ENCODE measurements at regions not wholly inside any gene's neighbourhood (a gene's known extent, or its start where the extent isn't known, plus 50 kb on each side); places are given as distances from the start of the nearest gene placed in this dataset.

GRCh38 chr3:135887220-135887619, 78.3 kb upstream of the PPP2R3A start:
- TF ChIP-seq MYC (IDR thresholded peaks at IDR 0.05; ENCODE audit: low read depth, low read length), result no peak
- TF ChIP-seq, protein P1, sequence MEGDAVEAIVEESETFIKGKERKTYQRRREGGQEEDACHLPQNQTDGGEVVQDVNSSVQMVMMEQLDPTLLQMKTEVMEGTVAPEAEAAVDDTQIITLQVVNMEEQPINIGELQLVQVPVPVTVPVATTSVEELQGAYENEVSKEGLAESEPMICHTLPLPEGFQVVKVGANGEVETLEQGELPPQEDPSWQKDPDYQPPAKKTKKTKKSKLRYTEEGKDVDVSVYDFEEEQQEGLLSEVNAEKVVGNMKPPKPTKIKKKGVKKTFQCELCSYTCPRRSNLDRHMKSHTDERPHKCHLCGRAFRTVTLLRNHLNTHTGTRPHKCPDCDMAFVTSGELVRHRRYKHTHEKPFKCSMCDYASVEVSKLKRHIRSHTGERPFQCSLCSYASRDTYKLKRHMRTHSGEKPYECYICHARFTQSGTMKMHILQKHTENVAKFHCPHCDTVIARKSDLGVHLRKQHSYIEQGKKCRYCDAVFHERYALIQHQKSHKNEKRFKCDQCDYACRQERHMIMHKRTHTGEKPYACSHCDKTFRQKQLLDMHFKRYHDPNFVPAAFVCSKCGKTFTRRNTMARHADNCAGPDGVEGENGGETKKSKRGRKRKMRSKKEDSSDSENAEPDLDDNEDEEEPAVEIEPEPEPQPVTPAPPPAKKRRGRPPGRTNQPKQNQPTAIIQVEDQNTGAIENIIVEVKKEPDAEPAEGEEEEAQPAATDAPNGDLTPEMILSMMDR (IDR thresholded peaks at IDR 0.05; ENCODE audit: low read depth, low read length), result no peak
- TF ChIP-seq POLR2A (IDR thresholded peaks at IDR 0.05; ENCODE audit: extremely low read depth, insufficient read length), result no peak
